IPS-20b (cell line): ENCODE measurements at regions not wholly inside any gene's neighbourhood (a gene's known extent, or its start where the extent isn't known, plus 50 kb on each side); places are given as distances from the start of the nearest gene placed in this dataset.

Experiments used
- H3K27ac ChIP-seq: one replicate; pipeline ENCODE4 v1.5.1; 2013; ENCODE audit warnings: low read length
- H3K27me3 ChIP-seq: 2 replicates; pipeline ENCODE4 v1.6.1; 2013; ENCODE audit warnings: mild to moderate bottlenecking, low read length, inconsistent platforms; ENCODE audit not compliant: insufficient read depth
- H3K36me3 ChIP-seq: 2 replicates; pipeline ENCODE4 v1.6.1; 2013; ENCODE audit warnings: low read depth, mild to moderate bottlenecking, inconsistent platforms, low read length, moderate library complexity; ENCODE audit not compliant: insufficient read depth
- H3K4me1 ChIP-seq: 2 replicates; pipeline ENCODE4 v1.6.1; 2013; ENCODE audit warnings: mild to moderate bottlenecking, control low read depth, inconsistent platforms, low read length, moderate library complexity; ENCODE audit not compliant: insufficient read depth
- H3K4me3 ChIP-seq: 2 replicates; pipeline ENCODE4 v1.5.1; 2013; ENCODE audit warnings: mild to moderate bottlenecking, low read length, inconsistent platforms
- H3K9ac ChIP-seq: 2 replicates; pipeline ENCODE4 v1.6.1; 2013; ENCODE audit warnings: low read depth, mild to moderate bottlenecking, inconsistent platforms, low read length, moderate library complexity
- H3K9me3 ChIP-seq: 2 replicates; pipeline ENCODE4 v1.6.1; 2013; ENCODE audit warnings: mild to moderate bottlenecking, low read depth, low read length, inconsistent platforms; ENCODE audit not compliant: insufficient read depth

GRCh38 chr9:115379719-115380118, 261.8 kb upstream of the TNC start:
- H3K27ac ChIP-seq, result no peak overlapping the region

GRCh38 chr9:115382865-115383264, 264.9 kb upstream of the TNC start:
- H3K4me1 ChIP-seq, result no peaks in the 10 kb centered on the region
- H3K36me3 ChIP-seq, result no peaks in the 10 kb centered on the region
- no peak overlapping the region for H3K4me3 ChIP-seq
- no peak overlapping the region for H3K9ac ChIP-seq
- no peak overlapping the region for H3K27ac ChIP-seq
- no peaks in the 10 kb centered on the region for H3K27me3 ChIP-seq
- H3K9me3 ChIP-seq, result peaks cover 19% of the 10 kb centered on the region

More at GRCh38 chr9:115379719-115380118, 261.8 kb upstream of the TNC start:
- Histone ChIP-seq H3K36me3 (no peaks in the 10 kb centered on the region), H3K9ac (no peak overlapping the region), H3K9me3 (peaks cover 19% of the 10 kb centered on the region), H3K27me3 (no peaks in the 10 kb centered on the region), H3K4me3 (no peak overlapping the region), H3K4me1 (no peaks in the 10 kb centered on the region)

GRCh38 chr9:115385383-115386122, 267.6 kb upstream of the TNC start:
- no peaks in the 10 kb centered on the region for H3K36me3 ChIP-seq
- H3K9me3 ChIP-seq, result peaks cover 19% of the 10 kb centered on the region
- no peaks in the 10 kb centered on the region for H3K27me3 ChIP-seq
- H3K9ac ChIP-seq, result no peak overlapping the region
- no peaks in the 10 kb centered on the region for H3K4me1 ChIP-seq
- H3K4me3 ChIP-seq, result no peak overlapping the region
- no peak overlapping the region for H3K27ac ChIP-seq

GRCh38 chr9:115386963-115387770, 269.2 kb upstream of the TNC start:
- Histone ChIP-seq H3K27ac (no peak overlapping the region), H3K27me3 (no peaks in the 10 kb centered on the region), H3K4me1 (no peaks in the 10 kb centered on the region), H3K9me3 (peaks cover 12% of the 10 kb centered on the region), H3K9ac (no peak overlapping the region), H3K4me3 (no peak overlapping the region), H3K36me3 (no peaks in the 10 kb centered on the region)

- H3K4me1 ChIP-seq, result no peaks in the 10 kb centered on the region
- no peaks in the 10 kb centered on the region for H3K27me3 ChIP-seq
- H3K4me3 ChIP-seq, result no peak overlapping the region
- no peaks in the 10 kb centered on the region for H3K36me3 ChIP-seq
- H3K9me3 ChIP-seq, result no peaks in the 10 kb centered on the region
- H3K27ac ChIP-seq, result no peak overlapping the region
- no peak overlapping the region for H3K9ac ChIP-seq
Measured at GRCh38 chr9:115391168-115391825, 273.3 kb upstream of the TNC start.

GRCh38 chr9:115393976-115394775, 276.2 kb upstream of the TNC start:
- no peak overlapping the region for H3K4me3 ChIP-seq

GRCh38 chr9:115395511-115396021, 277.6 kb upstream of the TNC start:
- Histone ChIP-seq H3K36me3 (no peaks in the 10 kb centered on the region), H3K4me1 (peaks cover 8% of the 10 kb centered on the region; the same call in 1 of the 2 replicates), H3K27ac (no peak overlapping the region), H3K9me3 (no peaks in the 10 kb centered on the region), H3K4me3 (no peak overlapping the region), H3K27me3 (no peaks in the 10 kb centered on the region), H3K9ac (no peak overlapping the region)

More at GRCh38 chr9:115393976-115394775, 276.2 kb upstream of the TNC start:
- Histone ChIP-seq H3K9ac (no peak overlapping the region), H3K9me3 (no peaks in the 10 kb centered on the region), H3K4me1 (peaks cover 8% of the 10 kb centered on the region; the same call in 1 of the 2 replicates), H3K27ac (no peak overlapping the region), H3K36me3 (no peaks in the 10 kb centered on the region), H3K27me3 (no peaks in the 10 kb centered on the region)

- no peaks in the 10 kb centered on the region for H3K9me3 ChIP-seq
- H3K4me1 ChIP-seq, result peaks cover 8% of the 10 kb centered on the region; the same call in 1 of the 2 replicates
- no peaks in the 10 kb centered on the region for H3K36me3 ChIP-seq
- H3K27me3 ChIP-seq, result no peaks in the 10 kb centered on the region
- no peak overlapping the region for H3K4me3 ChIP-seq
- H3K9ac ChIP-seq, result no peak overlapping the region
- no peak overlapping the region for H3K27ac ChIP-seq
Measured at GRCh38 chr9:115396071-115396529, 278.1 kb upstream of the TNC start.

- Histone ChIP-seq H3K27ac (no peak overlapping the region), H3K9me3 (no peaks in the 10 kb centered on the region), H3K9ac (no peak overlapping the region), H3K4me1 (peaks cover 8% of the 10 kb centered on the region; the same call in 1 of the 2 replicates), H3K4me3 (no peak overlapping the region), H3K27me3 (no peaks in the 10 kb centered on the region), H3K36me3 (no peaks in the 10 kb centered on the region)
Measured at GRCh38 chr9:115397591-115398312, 279.8 kb upstream of the TNC start.

- no peaks in the 10 kb centered on the region for H3K9me3 ChIP-seq
- H3K4me3 ChIP-seq, result no peak overlapping the region
- H3K4me1 ChIP-seq, result peaks cover 8% of the 10 kb centered on the region; the same call in 1 of the 2 replicates
- no peak overlapping the region for H3K9ac ChIP-seq
- H3K27ac ChIP-seq, result no peak overlapping the region
- no peaks in the 10 kb centered on the region for H3K27me3 ChIP-seq
- no peaks in the 10 kb centered on the region for H3K36me3 ChIP-seq
Measured at GRCh38 chr9:115398313-115398650, 280.3 kb upstream of the TNC start.
